ENCODE measurements at regions not wholly inside any gene's neighbourhood (a gene's known extent, or its start where the extent isn't known, plus 50 kb on each side); places are given as distances from the start of the nearest gene placed in this dataset.

DNA sequence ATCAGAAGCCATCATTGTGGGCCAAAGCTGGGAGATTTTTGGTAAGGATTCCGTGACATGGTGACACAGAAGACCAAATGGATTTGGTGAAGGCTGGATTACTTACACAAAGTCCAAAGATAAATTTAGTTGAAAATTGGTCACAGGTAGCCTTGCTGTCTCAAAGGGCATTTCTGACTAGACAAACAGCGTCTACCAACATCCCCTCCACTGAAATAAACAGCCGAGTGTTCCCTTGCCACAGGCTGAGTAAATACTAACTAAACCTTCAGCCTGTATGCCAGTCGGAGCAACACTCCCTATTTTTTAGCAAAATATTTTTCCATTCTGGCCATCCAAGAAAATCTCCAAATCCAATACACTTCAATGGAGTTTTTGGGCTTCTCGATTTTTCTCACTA, 279.9 kb upstream of the CITED2 start:
- no peak for TF ChIP-seq CTCF (IDR thresholded peaks at IDR 0.05)
- no peak for TF ChIP-seq POLR2A (IDR thresholded peaks at IDR 0.05)

Measured in Peyer's patch (tissue), 4 donors.